Psoas muscle (tissue), 7 donors: ENCODE measurements at regions not wholly inside any gene's neighbourhood (a gene's known extent, or its start where the extent isn't known, plus 50 kb on each side); places are given as distances from the start of the nearest gene placed in this dataset.

ENCODE experiments used
- ATAC-seq, 4 donors: fragments of 200-7000 bp; cut with Tn5 transposase; one replicate each; pipeline ENCODE4 v1.9.1; 2020; ENCODE audit warnings: moderate library complexity in 3 of 4, mild to moderate bottlenecking in 2 of 4
- DNase-seq, 2 donors: peaks; one replicate each; pipeline ENCODE4 v3.0.0-alpha.2; 2020
- H3K27ac ChIP-seq: fragments of 200-600 bp; one replicate; pipeline ENCODE4 v1.8.0; 2022
- H3K27me3 ChIP-seq, 3 donors: fragments of 200-600 bp in 1 of 3; one replicate each; pipeline versions ENCODE4 v1.6.1 to v1.8.0; 2013 to 2022; ENCODE audit warnings: low read length in 2 of 3, mild to moderate bottlenecking in 2 of 3, moderate library complexity in 1 of 3; ENCODE audit not compliant: insufficient read depth in 3 of 3
- H3K36me3 ChIP-seq, 2 donors: fragments of 200-600 bp in 1 of 2; one replicate each; pipeline versions ENCODE4 v1.6.1 to v1.8.0; 2013 to 2022; ENCODE audit warnings: low read depth in 1 of 2, mild to moderate bottlenecking in 1 of 2, moderate library complexity in 1 of 2; ENCODE audit not compliant: insufficient read depth in 1 of 2
- H3K4me1 ChIP-seq: fragments of 200-600 bp; one replicate; pipeline ENCODE4 v1.8.0; 2022
- H3K4me3 ChIP-seq: fragments of 200-600 bp; one replicate; pipeline ENCODE4 v1.8.0; 2022; ENCODE audit warnings: mild to moderate bottlenecking
- H3K9me3 ChIP-seq: fragments of 200-600 bp; one replicate; pipeline ENCODE4 v1.8.0; 2022
- WGBS, 3 donors: extraction: QIAGEN DNeasy Blood & Tissue Kit; methylation state at CpG; one replicate each; pipeline versions ENCODE4 v1.1.6 to v1.1.7; 2013; 5-methylcytosine and 5-hydroxymethylcytosine counted together
- intact Hi-C, 2 donors: fragments of 100-400 bp; cut with DNase I; formaldehyde crosslinking; loops; one replicate each; pipeline versions ENCODE4 v1.11.0 to v1.14.2; 2022
- TF ChIP-seq, protein P1 (sequence below): fragments of 200-600 bp; IDR thresholded peaks from one replicate; pipeline ENCODE4 v1.8.0; 2022; ENCODE audit warnings: antibody characterized with exemption
- donor health status: healthy with polysubstance abuse.
- donor health status: DM: no; HTN: no; CAD: no; lungs with moderate emphysema.
- donor health status: Bipolar disorder and iron deficiency.
- donor health status: healthy.
- donor health status: DM: yes; HTN: yes; CAD: no.
- donor health status: DM: no; HTN: no; CAD: no.
- donor health status: DM: yes; HTN: yes; CAD: no.

DNA sequence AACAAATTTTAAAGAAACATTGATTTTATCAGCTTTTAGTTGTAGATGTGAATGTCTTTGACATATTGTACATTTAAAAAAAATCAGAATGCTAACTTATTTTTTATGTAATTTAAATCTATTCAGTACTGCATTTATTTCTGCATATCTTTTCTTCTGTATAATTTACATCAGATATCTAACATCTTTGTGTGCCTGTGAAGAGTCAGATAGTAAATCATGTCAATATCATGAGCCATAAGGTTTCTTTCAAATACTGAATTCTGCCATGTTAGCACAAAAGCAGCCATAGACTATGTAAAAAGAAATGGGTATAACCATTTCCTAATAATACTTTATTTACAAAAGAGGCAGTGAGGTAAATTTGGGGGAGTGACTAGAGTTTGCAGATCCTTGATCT, 1829.2 kb downstream of the NCAM2 start:
- no peaks in the 10 kb centered on the region for H3K27me3 ChIP-seq
- no peak overlapping the region for H3K4me3 ChIP-seq
- H3K27ac ChIP-seq = no peak overlapping the region
- H3K9me3 ChIP-seq = peaks cover 6% of the 10 kb centered on the region
- intact Hi-C loops = no loop called here
- no peaks in the 10 kb centered on the region for H3K36me3 ChIP-seq
- DNase-seq = no peak
- ATAC-seq = no peak
- H3K4me1 ChIP-seq = no peaks in the 10 kb centered on the region
- TF ChIP-seq, protein P1, sequence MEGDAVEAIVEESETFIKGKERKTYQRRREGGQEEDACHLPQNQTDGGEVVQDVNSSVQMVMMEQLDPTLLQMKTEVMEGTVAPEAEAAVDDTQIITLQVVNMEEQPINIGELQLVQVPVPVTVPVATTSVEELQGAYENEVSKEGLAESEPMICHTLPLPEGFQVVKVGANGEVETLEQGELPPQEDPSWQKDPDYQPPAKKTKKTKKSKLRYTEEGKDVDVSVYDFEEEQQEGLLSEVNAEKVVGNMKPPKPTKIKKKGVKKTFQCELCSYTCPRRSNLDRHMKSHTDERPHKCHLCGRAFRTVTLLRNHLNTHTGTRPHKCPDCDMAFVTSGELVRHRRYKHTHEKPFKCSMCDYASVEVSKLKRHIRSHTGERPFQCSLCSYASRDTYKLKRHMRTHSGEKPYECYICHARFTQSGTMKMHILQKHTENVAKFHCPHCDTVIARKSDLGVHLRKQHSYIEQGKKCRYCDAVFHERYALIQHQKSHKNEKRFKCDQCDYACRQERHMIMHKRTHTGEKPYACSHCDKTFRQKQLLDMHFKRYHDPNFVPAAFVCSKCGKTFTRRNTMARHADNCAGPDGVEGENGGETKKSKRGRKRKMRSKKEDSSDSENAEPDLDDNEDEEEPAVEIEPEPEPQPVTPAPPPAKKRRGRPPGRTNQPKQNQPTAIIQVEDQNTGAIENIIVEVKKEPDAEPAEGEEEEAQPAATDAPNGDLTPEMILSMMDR = no peak

DNA sequence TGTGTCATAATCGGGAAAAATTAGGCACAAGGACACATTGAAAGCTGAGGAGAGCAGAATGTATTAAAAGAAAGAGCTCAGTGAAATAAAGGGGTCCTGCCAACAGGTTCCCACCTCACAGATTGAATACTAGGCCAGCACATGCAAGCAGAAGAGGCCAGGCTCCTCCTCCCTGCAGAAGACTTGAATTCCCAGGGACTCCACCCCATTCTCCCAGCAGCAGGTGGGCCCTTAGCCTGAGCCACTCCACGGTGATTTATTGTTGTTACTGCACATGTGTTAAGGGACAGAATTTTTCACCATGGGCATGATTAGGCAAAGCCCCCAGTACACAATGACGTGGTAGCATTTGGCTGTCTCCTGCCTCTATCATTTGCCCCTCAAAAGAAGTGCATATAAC, 1844.7 kb downstream of the NCAM2 start:
- Histone ChIP-seq H3K4me3 (no peak overlapping the region), H3K36me3 (no peaks in the 10 kb centered on the region), H3K4me1 (no peaks in the 10 kb centered on the region), H3K9me3 (peaks cover 6% of the 10 kb centered on the region), H3K27ac (no peak overlapping the region), H3K27me3 (no peaks in the 10 kb centered on the region)
- 40 to 48% (median 42%) methylated on average over 3 of the region's 3 CpGs for WGBS, 3 donors
- intact Hi-C loops = no loop called here
- ATAC-seq = no peak
- TF ChIP-seq, protein P1 = no peak
- DNase-seq = no peak

DNA sequence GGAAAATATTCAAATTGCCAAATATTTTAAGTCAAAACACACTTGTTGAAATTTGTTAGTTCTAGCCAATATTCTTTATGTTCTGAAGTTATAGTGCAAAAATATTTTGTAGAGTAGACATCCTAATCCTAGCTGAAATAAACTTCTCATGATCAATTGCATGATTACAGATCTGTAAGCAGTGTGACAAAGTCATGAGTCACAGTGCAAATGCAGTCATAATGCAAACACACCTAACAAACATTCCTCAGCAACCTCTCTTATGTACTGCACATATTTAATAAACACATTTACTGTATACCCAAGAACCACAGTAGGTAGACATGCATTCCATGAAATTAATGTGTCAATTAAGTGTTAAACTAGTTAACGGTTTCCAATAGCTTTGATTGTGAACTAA, 1857.4 kb downstream of the NCAM2 start:
- Histone ChIP-seq H3K4me1 (no peaks in the 10 kb centered on the region), H3K36me3 (no peaks in the 10 kb centered on the region), H3K9me3 (no peaks in the 10 kb centered on the region), H3K27ac (no peak overlapping the region), H3K4me3 (no peak overlapping the region), H3K27me3 (no peaks in the 10 kb centered on the region)
- ATAC-seq (no peak), DNase-seq (no peak)
- TF ChIP-seq, protein P1 = no peak
- WGBS, 3 donors = 71 to 81% (median 78%) methylated on average over 1 of the region's 1 CpG
- intact Hi-C loops = no loop called here

DNA sequence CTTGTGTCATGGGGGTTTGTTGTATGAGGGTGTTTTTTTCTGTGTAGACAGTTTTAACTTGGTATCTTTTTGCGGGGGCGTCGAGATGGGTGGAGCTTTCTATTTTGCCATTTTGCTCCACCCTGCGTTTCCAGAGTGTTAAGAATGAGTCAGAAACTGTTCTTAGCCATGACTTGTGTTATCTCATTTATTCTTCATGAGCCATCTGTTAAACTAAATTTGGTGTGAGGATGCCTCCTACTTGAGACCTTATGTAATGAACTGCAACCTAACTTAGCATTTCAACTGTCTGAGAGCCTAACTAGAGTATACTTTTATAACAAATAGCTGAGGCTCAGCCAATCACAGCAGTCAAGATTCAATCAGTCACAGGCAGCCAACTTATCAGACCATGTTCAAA, 1873.5 kb downstream of the NCAM2 start:
- Histone ChIP-seq H3K27me3 (no peaks in the 10 kb centered on the region), H3K4me1 (no peaks in the 10 kb centered on the region), H3K4me3 (no peak overlapping the region), H3K36me3 (no peaks in the 10 kb centered on the region), H3K9me3 (no peaks in the 10 kb centered on the region), H3K27ac (no peak overlapping the region)
- TF ChIP-seq, protein P1 = no peak
- intact Hi-C loops = no loop called here
- 85 to 93% (median 88%) methylated on average over 4 of the region's 4 CpGs for WGBS, 3 donors
- no peak for ATAC-seq
- DNase-seq = no peak

DNA sequence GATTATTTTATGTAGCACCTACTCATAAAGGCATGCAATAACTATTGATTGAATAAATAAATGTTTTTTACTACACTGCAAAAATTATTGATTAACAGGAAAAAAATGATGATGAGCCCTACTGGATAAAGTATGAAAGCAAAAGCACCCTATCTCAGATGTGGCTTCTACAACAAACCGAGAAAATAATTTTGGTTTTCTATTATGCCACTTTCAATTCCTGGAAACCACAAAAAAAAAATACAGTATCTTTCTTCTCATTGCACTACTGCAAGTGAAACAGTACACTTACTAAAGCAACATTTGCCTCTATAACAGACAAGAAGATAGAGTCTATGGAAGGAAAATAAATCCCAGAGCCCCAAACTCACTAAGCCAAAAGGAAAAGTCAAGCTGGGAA, 1882.4 kb downstream of the NCAM2 start:
- Histone ChIP-seq H3K4me3 (no peak overlapping the region), H3K27ac (no peak overlapping the region), H3K4me1 (no peaks in the 10 kb centered on the region), H3K36me3 (no peaks in the 10 kb centered on the region), H3K27me3 (no peaks in the 10 kb centered on the region), H3K9me3 (no peaks in the 10 kb centered on the region)
- WGBS, 3 donors = 71 to 94% (median 72%) methylated on average over 1 of the region's 1 CpG
- intact Hi-C loops = no loop called here
- ATAC-seq (no peak), DNase-seq (no peak)
- TF ChIP-seq, protein P1 = no peak
